K562 (cell line): ENCODE measurements at regions not wholly inside any gene's neighbourhood (a gene's known extent, or its start where the extent isn't known, plus 50 kb on each side); places are given as distances from the start of the nearest gene placed in this dataset.

ENCODE experiments used
- ATAC-seq: fragments of 200-7000 bp; cut with Tn5 transposase; 3 replicates; pipeline ENCODE4 v1.9.1; 2020; ENCODE audit warnings: moderate library complexity
- BruUV-seq: library from RNA; stranded (reverse); fragments of 400-500 nt; replicated peaks from 2 replicates; lab custom pipeline; 2021; lab: Mats Ljungman, UMichigan
- CTCF ChIA-PET: fragments of 300-600 bp; formaldehyde crosslinking; extraction: SDS; loops from one replicate; lab custom pipeline; 2021; ENCODE audit warnings: low intra/inter-chr PET ratio; lab: Yijun Ruan, JAX
- POLR2A ChIA-PET: fragments of 300-600, 350-650 bp; sonication (Branson Sonifier 250); formaldehyde crosslinking; extraction: SDS; loops from one replicate; lab custom pipeline; 2021; ENCODE audit warnings: antibody characterized with exemption, inconsistent platforms; lab: Yijun Ruan, JAX
- DNase-seq, 4 experiments: peaks; one replicate each; pipeline versions ENCODE4 v3.0.0 to v3.0.0-alpha.2; 2011 to 2018; ENCODE audit warnings: low spot score in 3 of 4, mixed read lengths in 3 of 4; ENCODE audit errors: extremely low read depth in 1 of 4
- FAIRE-seq: peaks from 2 replicates; lab custom pipeline; 2011; peaks lifted over from hg19 to GRCh38; lab: Jason Lieb, UNC
- H2AFZ ChIP-seq: 2 replicates; pipeline ENCODE4 v1.6.0; 2011; ENCODE audit warnings: low read depth, low read length, control low read depth, inconsistent platforms
- H3K27ac ChIP-seq: fragments of 200-600 bp; 3 replicates; pipeline ENCODE4 v1.8.0; 2011; ENCODE audit warnings: low read depth, mild to moderate bottlenecking, control low read depth, inconsistent platforms, low read length, moderate library complexity, mixed read lengths; ENCODE audit errors: extremely low read depth
- H3K27me3 ChIP-seq, 2 experiments: fragments of 300-600 bp in 1 of 2; 2 replicates in 1 of 2; 3 replicates in 1 of 2; pipeline versions ENCODE4 v1.6.0 to v1.8.0; 2011; ENCODE audit warnings: inconsistent platforms in 2 of 2, low read length in 2 of 2, mild to moderate bottlenecking in 1 of 2, mixed read lengths in 1 of 2, moderate library complexity in 1 of 2; ENCODE audit not compliant: control insufficient read depth in 2 of 2, insufficient read depth in 2 of 2
- H3K36me3 ChIP-seq: fragments of 300-600 bp; 3 replicates; pipeline ENCODE4 v1.8.0; 2011; ENCODE audit warnings: mild to moderate bottlenecking, low read length, inconsistent platforms; ENCODE audit not compliant: control insufficient read depth, insufficient read depth
- H3K4me1 ChIP-seq, 2 experiments: fragments of 200-600 bp in 1 of 2; replicated peaks in 1 of 2; 2 replicates in 1 of 2; 3 replicates in 1 of 2; pipeline versions ENCODE4 v1.5.1 to v1.8.0; 2011; ENCODE audit warnings: inconsistent platforms in 2 of 2, low read length in 2 of 2, mild to moderate bottlenecking in 1 of 2, mixed read lengths in 1 of 2, moderate library complexity in 1 of 2; ENCODE audit not compliant: control insufficient read depth in 2 of 2, insufficient read depth in 2 of 2
- H3K4me2 ChIP-seq: 2 replicates; pipeline ENCODE4 v1.6.1; 2011; ENCODE audit warnings: low read length, control low read depth, inconsistent platforms, mixed read lengths; ENCODE audit not compliant: insufficient read depth
- H3K4me3 ChIP-seq: fragments of 200-600 bp; sonication (generic), shearing (Covaris generic); 2 replicates; pipeline ENCODE4 v1.5.1; 2016; ENCODE audit warnings: control low read depth, inconsistent platforms
- H3K79me2 ChIP-seq: fragments of 200-600 bp; 3 replicates; pipeline ENCODE4 v1.8.0; 2011; ENCODE audit warnings: low read length, inconsistent platforms; ENCODE audit not compliant: control insufficient read depth, insufficient read depth
- H3K9ac ChIP-seq, 2 experiments: 2 replicates each; pipeline versions ENCODE4 v1.6.0 to v1.6.1; 2011; ENCODE audit warnings: low read depth in 2 of 2, low read length in 2 of 2, control low read depth in 1 of 2, inconsistent platforms in 1 of 2, mild to moderate bottlenecking in 1 of 2, mixed read lengths in 1 of 2; ENCODE audit not compliant: insufficient read depth in 1 of 2
- H3K9me1 ChIP-seq: one replicate; pipeline ENCODE4 v1.6.0; 2011; ENCODE audit warnings: inconsistent platforms, mild to moderate bottlenecking, low read length, moderate library complexity; ENCODE audit not compliant: control insufficient read depth, insufficient read depth
- H3K9me3 ChIP-seq: replicated peaks from 2 replicates; pipeline ENCODE4 v1.5.1; 2011; ENCODE audit warnings: low read depth, low read length, inconsistent platforms; ENCODE audit not compliant: control insufficient read depth, insufficient read depth
- H4K20me1 ChIP-seq: replicated peaks from 2 replicates; pipeline ENCODE4 v1.6.1; 2011; ENCODE audit warnings: low read length, inconsistent platforms, mixed read lengths; ENCODE audit not compliant: control insufficient read depth, insufficient read depth
- ILK ChIP-seq: fragments of 450-650 bp; IDR thresholded peaks from 2 replicates; pipeline ENCODE4 v1.6.1; 2016; ENCODE audit warnings: missing genetic modification characterization, low read depth, mild to moderate bottlenecking, missing compliant biosample characterization, moderate library complexity, borderline replicate concordance
- PRMT5 ChIP-seq: sonication (generic); formaldehyde crosslinking; IDR thresholded peaks from 2 replicates; pipeline ENCODE4 v1.5.0; 2020; ENCODE audit warnings: missing genetic modification reagents
- TARDBP ChIP-seq: fragments of 450-650 bp; IDR thresholded peaks from 2 replicates; pipeline ENCODE4 v1.6.1; 2016
- ZNF23 ChIP-seq: fragments of 250-450 bp; sonication (Bioruptor Pico); IDR thresholded peaks from 2 replicates; pipeline ENCODE4 v1.4.0; 2020; ENCODE audit warnings: mild to moderate bottlenecking
- ZNF282 ChIP-seq: sonication (generic); formaldehyde crosslinking; IDR thresholded peaks from 2 replicates; pipeline ENCODE4 v1.8.1; 2023; ENCODE audit warnings: missing genetic modification reagents
- ZNF408 ChIP-seq: fragments of 250-450 bp; sonication (Bioruptor Pico); IDR thresholded peaks from 2 replicates; pipeline ENCODE4 v1.4.0; 2020; ENCODE audit warnings: low read depth, mild to moderate bottlenecking, moderate library complexity
- WGBS: fragments of 100-300 bp; shearing (Covaris generic); methylation state at CpG from one replicate; pipeline ENCODE4 v1.1.6; 2016; ENCODE audit warnings: low coverage, mixed read lengths; ENCODE audit not compliant: insufficient coverage; ENCODE audit errors: missing lambda C conversion rate; 5-methylcytosine and 5-hydroxymethylcytosine counted together
- in situ Hi-C: fragments of 300-500 bp; cut with MboI; formaldehyde crosslinking; loops from 4 replicates; pipeline ENCODE4 v1.15.0; 2018; ENCODE audit warnings: inconsistent platforms, mixed read lengths
- intact Hi-C: fragments of 100-400 bp; cut with micrococcal nuclease; formaldehyde crosslinking; loops from 2 replicates; pipeline ENCODE4 v1.14.2; 2022
- TF ChIP-seq, protein P1 (sequence below): fragments of 250-450 bp; sonication (Bioruptor Pico); IDR thresholded peaks from 2 replicates; pipeline ENCODE4 v1.5.0; 2020; ENCODE audit warnings: mild to moderate bottlenecking, borderline replicate concordance

DNA sequence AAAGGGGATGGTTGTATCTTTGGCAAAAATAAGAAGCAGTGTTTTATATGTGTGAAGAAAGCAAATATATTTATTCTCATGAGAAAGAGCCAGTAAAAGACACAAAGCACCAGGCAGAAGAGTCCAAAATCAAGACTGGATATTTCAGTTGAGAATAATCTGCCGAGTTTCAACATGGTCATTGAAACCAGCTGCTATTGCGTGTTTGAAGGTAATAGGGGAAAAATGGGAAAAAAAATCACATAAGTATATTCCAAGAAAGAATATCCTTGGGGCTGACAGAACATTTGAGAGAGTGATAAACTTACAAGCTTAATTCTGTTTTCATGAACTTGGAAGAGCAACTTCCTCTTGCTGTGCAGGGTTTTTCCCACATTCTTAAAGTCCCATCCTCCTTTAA, 79.9 kb downstream of the ISOC1 start:
- H3K27ac ChIP-seq: no peak overlapping the region
- WGBS: 4% methylated on average over 2 of the region's 2 CpGs
- TF ChIP-seq ILK (tag): no peak
- no peak for TF ChIP-seq ZNF408 (CRISPR knock-in tag)
- TF ChIP-seq, protein P1, sequence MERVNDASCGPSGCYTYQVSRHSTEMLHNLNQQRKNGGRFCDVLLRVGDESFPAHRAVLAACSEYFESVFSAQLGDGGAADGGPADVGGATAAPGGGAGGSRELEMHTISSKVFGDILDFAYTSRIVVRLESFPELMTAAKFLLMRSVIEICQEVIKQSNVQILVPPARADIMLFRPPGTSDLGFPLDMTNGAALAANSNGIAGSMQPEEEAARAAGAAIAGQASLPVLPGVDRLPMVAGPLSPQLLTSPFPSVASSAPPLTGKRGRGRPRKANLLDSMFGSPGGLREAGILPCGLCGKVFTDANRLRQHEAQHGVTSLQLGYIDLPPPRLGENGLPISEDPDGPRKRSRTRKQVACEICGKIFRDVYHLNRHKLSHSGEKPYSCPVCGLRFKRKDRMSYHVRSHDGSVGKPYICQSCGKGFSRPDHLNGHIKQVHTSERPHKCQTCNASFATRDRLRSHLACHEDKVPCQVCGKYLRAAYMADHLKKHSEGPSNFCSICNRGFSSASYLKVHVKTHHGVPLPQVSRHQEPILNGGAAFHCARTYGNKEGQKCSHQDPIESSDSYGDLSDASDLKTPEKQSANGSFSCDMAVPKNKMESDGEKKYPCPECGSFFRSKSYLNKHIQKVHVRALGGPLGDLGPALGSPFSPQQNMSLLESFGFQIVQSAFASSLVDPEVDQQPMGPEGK (CRISPR knock-in tag): no peak
- no peak for TF ChIP-seq TARDBP
- TF ChIP-seq PRMT5 (CRISPR knock-in tag): no peak
- TF ChIP-seq ZNF282 (CRISPR knock-in tag): no peak
- TF ChIP-seq ZNF23 (CRISPR knock-in tag): no peak
- TF ChIP-seq, all 486 proteins: peak for 0
- intact Hi-C loops (loop anchor here (5.0 kb wide), 1 partner anchor 593 kb away; no protein-coding TSS in a partner anchor), in situ Hi-C loops (no loop called here)
- Histone ChIP-seq H2AFZ (no peak overlapping the region), H3K36me3 (no peaks in the 10 kb centered on the region), H3K9ac (no peak overlapping the region), H3K79me2 (no peaks in the 10 kb centered on the region), H3K9me1 (no peaks in the 10 kb centered on the region), H4K20me1 (no peaks in the 10 kb centered on the region), H3K4me3 (no peak overlapping the region), H3K9me3 (no peaks in the 10 kb centered on the region), H3K27me3 (no peaks in the 10 kb centered on the region), H3K4me2 (no peak overlapping the region), H3K4me1 (no peaks in the 10 kb centered on the region)
- ATAC-seq (no peak), FAIRE-seq (no peak), DNase-seq (no peak)
- POLR2A ChIA-PET: no interaction called here
- CTCF ChIA-PET: no interaction called here
- BruUV-seq: no TSS peak
